ENCODE measurements at regions not wholly inside any gene's neighbourhood (a gene's known extent, or its start where the extent isn't known, plus 50 kb on each side); places are given as distances from the start of the nearest gene placed in this dataset.

DNA sequence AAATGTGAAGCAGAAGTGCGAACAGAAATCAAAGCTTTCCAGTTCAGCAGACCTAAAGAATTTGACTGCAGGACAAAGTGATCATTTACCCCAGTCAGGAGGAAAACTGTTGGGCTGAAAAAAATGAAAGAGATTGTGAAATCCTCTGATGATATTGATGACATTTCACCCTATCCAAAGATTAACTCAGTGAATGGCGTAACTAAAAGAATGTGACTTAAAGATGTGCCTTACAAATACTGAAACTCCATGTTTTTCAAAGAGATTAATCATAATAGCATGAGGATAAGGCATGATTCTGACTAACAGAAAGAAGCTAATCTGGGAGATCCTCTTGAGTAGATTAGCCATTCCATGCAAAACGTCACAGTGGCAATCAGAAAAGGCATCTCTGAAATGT is 225.6 kb downstream of the DUSP6 start:
- intact Hi-C loops (cut with DNase I; ENCODE audit: low total_unique reads), result no loop called here
- no peak for DNase-seq
- no peaks in the 10 kb centered on the region for H3K36me3 ChIP-seq (ENCODE audit: low read depth, missing control alignments)
- no peak overlapping the region for H3K4me3 ChIP-seq
- H3K4me1 ChIP-seq, result no peaks in the 10 kb centered on the region
- no peak for TF ChIP-seq POLR2A (IDR thresholded peaks at IDR 0.05)
- TF ChIP-seq, protein P1, sequence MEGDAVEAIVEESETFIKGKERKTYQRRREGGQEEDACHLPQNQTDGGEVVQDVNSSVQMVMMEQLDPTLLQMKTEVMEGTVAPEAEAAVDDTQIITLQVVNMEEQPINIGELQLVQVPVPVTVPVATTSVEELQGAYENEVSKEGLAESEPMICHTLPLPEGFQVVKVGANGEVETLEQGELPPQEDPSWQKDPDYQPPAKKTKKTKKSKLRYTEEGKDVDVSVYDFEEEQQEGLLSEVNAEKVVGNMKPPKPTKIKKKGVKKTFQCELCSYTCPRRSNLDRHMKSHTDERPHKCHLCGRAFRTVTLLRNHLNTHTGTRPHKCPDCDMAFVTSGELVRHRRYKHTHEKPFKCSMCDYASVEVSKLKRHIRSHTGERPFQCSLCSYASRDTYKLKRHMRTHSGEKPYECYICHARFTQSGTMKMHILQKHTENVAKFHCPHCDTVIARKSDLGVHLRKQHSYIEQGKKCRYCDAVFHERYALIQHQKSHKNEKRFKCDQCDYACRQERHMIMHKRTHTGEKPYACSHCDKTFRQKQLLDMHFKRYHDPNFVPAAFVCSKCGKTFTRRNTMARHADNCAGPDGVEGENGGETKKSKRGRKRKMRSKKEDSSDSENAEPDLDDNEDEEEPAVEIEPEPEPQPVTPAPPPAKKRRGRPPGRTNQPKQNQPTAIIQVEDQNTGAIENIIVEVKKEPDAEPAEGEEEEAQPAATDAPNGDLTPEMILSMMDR (IDR thresholded peaks at IDR 0.05), result no peak
- WGBS, 2 donors, result 88 to 90% methylated on average over 3 of the region's 3 CpGs
- no peaks in the 10 kb centered on the region for H3K9me3 ChIP-seq
- H3K27me3 ChIP-seq, result no peaks in the 10 kb centered on the region
- H3K27ac ChIP-seq, result no peak overlapping the region

- TF ChIP-seq, protein P1 (IDR thresholded peaks at IDR 0.05), result no peak
- TF ChIP-seq POLR2A (IDR thresholded peaks at IDR 0.05), result no peak
- H3K4me3 ChIP-seq, result no peak overlapping the region
- no peaks in the 10 kb centered on the region for H3K36me3 ChIP-seq (ENCODE audit: low read depth, missing control alignments)
- no peaks in the 10 kb centered on the region for H3K4me1 ChIP-seq
- no peak overlapping the region for H3K27ac ChIP-seq
- WGBS, 2 donors, result 91 to 92% methylated on average over 1 of the region's 1 CpG
- intact Hi-C loops (cut with DNase I; ENCODE audit: low total_unique reads), result no loop called here
- H3K9me3 ChIP-seq, result no peaks in the 10 kb centered on the region
- no peaks in the 10 kb centered on the region for H3K27me3 ChIP-seq
- no peak for DNase-seq
Observed at GRCh38 chr12:89122852-89123251, 229.4 kb downstream of the DUSP6 start.

GRCh38 chr12:89117448-89118034 is 234.8 kb downstream of the DUSP6 start:
- Histone ChIP-seq H3K4me3 (no peak overlapping the region), H3K9me3 (no peaks in the 10 kb centered on the region), H3K36me3 (ENCODE audit: low read depth, missing control alignments) (no peaks in the 10 kb centered on the region), H3K27me3 (no peaks in the 10 kb centered on the region), H3K27ac (no peak overlapping the region), H3K4me1 (no peaks in the 10 kb centered on the region)
- TF ChIP-seq, protein P1 (IDR thresholded peaks at IDR 0.05), result no peak
- no peak for TF ChIP-seq POLR2A (IDR thresholded peaks at IDR 0.05)
- WGBS, 2 donors, result 27 to 35% methylated on average over 2 of the region's 2 CpGs
- no peak for DNase-seq
- intact Hi-C loops (cut with DNase I; ENCODE audit: low total_unique reads), result no loop called here

- WGBS, 2 donors, result 98 to 100% methylated on average over 2 of the region's 2 CpGs
- intact Hi-C loops (cut with DNase I; ENCODE audit: low total_unique reads), result no loop called here
- H3K36me3 ChIP-seq (ENCODE audit: low read depth, missing control alignments), result no peaks in the 10 kb centered on the region
- no peaks in the 10 kb centered on the region for H3K27me3 ChIP-seq
- H3K4me3 ChIP-seq, result no peak overlapping the region
- no peak for DNase-seq
- no peaks in the 10 kb centered on the region for H3K9me3 ChIP-seq
- no peaks in the 10 kb centered on the region for H3K4me1 ChIP-seq
- TF ChIP-seq, protein P1 (IDR thresholded peaks at IDR 0.05), result no peak
- TF ChIP-seq POLR2A (IDR thresholded peaks at IDR 0.05), result no peak
- H3K27ac ChIP-seq, result no peak overlapping the region
Observed at GRCh38 chr12:89111964-89112363, 240.3 kb downstream of the DUSP6 start.

GRCh38 chr12:89108265-89108664 is 244.0 kb downstream of the DUSP6 start:
- Histone ChIP-seq H3K27ac (no peak overlapping the region), H3K4me1 (no peaks in the 10 kb centered on the region), H3K4me3 (no peak overlapping the region), H3K27me3 (no peaks in the 10 kb centered on the region), H3K36me3 (ENCODE audit: low read depth, missing control alignments) (no peaks in the 10 kb centered on the region), H3K9me3 (no peaks in the 10 kb centered on the region)
- no peak for TF ChIP-seq POLR2A (IDR thresholded peaks at IDR 0.05)
- TF ChIP-seq, protein P1 (IDR thresholded peaks at IDR 0.05), result no peak
- intact Hi-C loops (cut with DNase I; ENCODE audit: low total_unique reads), result no loop called here
- 78 to 95% methylated on average over 2 of the region's 2 CpGs for WGBS, 2 donors
- DNase-seq, result no peak
